HG02759 (cell line): ENCODE measurements at regions not wholly inside any gene's neighbourhood (a gene's known extent, or its start where the extent isn't known, plus 50 kb on each side); places are given as distances from the start of the nearest gene placed in this dataset.

ENCODE experiments used
- ATAC-seq: cut with Tn5 transposase; IDR thresholded peaks from one replicate; pipeline ENCODE4 v1.9.1; 2021; ENCODE audit warnings: mild to moderate bottlenecking, moderate library complexity; ENCODE audit not compliant: unreplicated experiment

- ATAC-seq, result no peak
Measured at GRCh38 chr4:37740546-37740945, 54.4 kb upstream of the RELL1 start.

- no peak for ATAC-seq
Measured at GRCh38 chr4:37737466-37737865, 51.3 kb upstream of the RELL1 start.
